Fibroblast of skin of right biceps (primary cell): ENCODE measurements at regions not wholly inside any gene's neighbourhood (a gene's known extent, or its start where the extent isn't known, plus 50 kb on each side); places are given as distances from the start of the nearest gene placed in this dataset.

Source experiments
- DNase-seq: peaks from one replicate; pipeline ENCODE4 v3.0.0-alpha.2; 2013

GRCh38 chr7:25638590-25639244 is 410.4 kb upstream of the NPVF start:
- DNase-seq, result no peak

GRCh38 chr7:25642849-25643248 is 414.6 kb upstream of the NPVF start:
- DNase-seq, result no peak

GRCh38 chr7:25643286-25643685 is 415.0 kb upstream of the NPVF start:
- no peak for DNase-seq

- no peak for DNase-seq
Observed at GRCh38 chr7:25643770-25644394, 415.6 kb upstream of the NPVF start.

GRCh38 chr7:25646726-25647413 is 418.6 kb upstream of the NPVF start:
- no peak for DNase-seq

GRCh38 chr7:25647872-25648271 is 419.6 kb upstream of the NPVF start:
- no peak for DNase-seq

GRCh38 chr7:25652366-25652765 is 424.1 kb upstream of the NPVF start:
- DNase-seq, result no peak

GRCh38 chr7:25653384-25653783 is 425.1 kb upstream of the NPVF start:
- DNase-seq, result no peak

GRCh38 chr7:25656071-25656470 is 427.8 kb upstream of the NPVF start:
- DNase-seq, result no peak

- peak; percentile 77 for DNase-seq
Observed at GRCh38 chr7:25656581-25657026, 428.3 kb upstream of the NPVF start.

GRCh38 chr7:25658375-25658774 is 430.1 kb upstream of the NPVF start:
- DNase-seq, result no peak

- no peak for DNase-seq
Observed at GRCh38 chr7:25659841-25660240, 431.6 kb upstream of the NPVF start.

GRCh38 chr7:25662841-25663800 is 434.8 kb upstream of the NPVF start:
- DNase-seq, result no peak

- DNase-seq, result no peak
Observed at GRCh38 chr7:25663877-25664276, 435.6 kb upstream of the NPVF start.

GRCh38 chr7:25664593-25664992 is 436.3 kb upstream of the NPVF start:
- no peak for DNase-seq

- DNase-seq, result no peak
Observed at GRCh38 chr7:25665374-25665773, 437.1 kb upstream of the NPVF start.

GRCh38 chr7:25665903-25666670 is 437.8 kb upstream of the NPVF start:
- no peak for DNase-seq

- DNase-seq, result no peak
Observed at GRCh38 chr7:25666671-25667060, 438.4 kb upstream of the NPVF start.

GRCh38 chr7:25669281-25669781 is 441.0 kb upstream of the NPVF start:
- no peak for DNase-seq

- peak; percentile 3 for DNase-seq
Observed at GRCh38 chr7:25669961-25670841, 441.9 kb upstream of the NPVF start.

- DNase-seq, result no peak
Observed at GRCh38 chr7:25671111-25671510, 442.8 kb upstream of the NPVF start.
